ENCODE measurements at regions not wholly inside any gene's neighbourhood (a gene's known extent, or its start where the extent isn't known, plus 50 kb on each side); places are given as distances from the start of the nearest gene placed in this dataset.

GRCh38 chr7:81280531-81280930, 361.7 kb upstream of the SEMA3C start:
- Histone ChIP-seq H3K4me3 (replicated peaks in 1 of 3; ENCODE audit: insufficient read depth in 1 of 3, low read depth in 2 of 3, low read length in 3 of 3) (no peak overlapping the region), H3K4me1 (ENCODE audit: insufficient read depth, low read length) (no peaks in the 10 kb centered on the region), H3K9me3 (ENCODE audit: low read length) (no peaks in the 10 kb centered on the region), H3K27me3 (ENCODE audit: control insufficient read depth in 1 of 2, insufficient read depth in 2 of 2, low read length in 2 of 2) (no peaks in the 10 kb centered on the region), H3K9ac (ENCODE audit: insufficient read depth, low read depth, low read length) (no peak overlapping the region), H3K4me2 (ENCODE audit: low read depth, low read length) (no peak overlapping the region), H4K20me1 (ENCODE audit: insufficient read depth, low read length) (no peaks in the 10 kb centered on the region), H3K79me2 (ENCODE audit: insufficient read depth, low read length) (no peaks in the 10 kb centered on the region), H2AFZ (ENCODE audit: low read length) (no peak overlapping the region), H3K27ac (ENCODE audit: extremely low read length, insufficient read depth, low read length) (no peak overlapping the region), H3K36me3 (replicated peaks in 1 of 2; ENCODE audit: control insufficient read depth in 1 of 2, insufficient read depth in 2 of 2, low read length in 2 of 2) (no peaks in the 10 kb centered on the region)
- no TSS peak for BruUV-seq (replicated peaks)
- DNase-seq (ENCODE audit: low spot score) (no peak), ATAC-seq (no peak), FAIRE-seq (no peak)
- ChIA-PET CTCF (ENCODE audit: low intra/inter-chr PET ratio, low total read pairs) (no interaction called here), POLR2A (no interaction called here)
- in situ Hi-C loops (cut with HindIII; ENCODE audit: extremely low pct_ligation_motif_present, low pct_unique_long_range_greater_than_20kb): no loop called here
- TF ChIP-seq FOXA1 (IDR thresholded peaks at IDR 0.05) (no peak), FOXA1 (CRISPR knock-in tag; IDR thresholded peaks at IDR 0.05) (no peak), ZFP37 (CRISPR knock-in tag; IDR thresholded peaks at IDR 0.05; ENCODE audit: borderline replicate concordance) (no peak)
- intact Hi-C loops (cut with micrococcal nuclease; ENCODE audit: unreplicated experiment): no loop called here

- no peak overlapping the region for H3K4me3 ChIP-seq (replicated peaks in 1 of 3; ENCODE audit: insufficient read depth in 1 of 3, low read depth in 2 of 3, low read length in 3 of 3)
- ChIA-PET POLR2A (no interaction called here), CTCF (ENCODE audit: low intra/inter-chr PET ratio, low total read pairs) (no interaction called here)
- no TSS peak for BruUV-seq (replicated peaks)
- no peak overlapping the region for H3K4me2 ChIP-seq (ENCODE audit: low read depth, low read length)
- in situ Hi-C loops (cut with HindIII; ENCODE audit: extremely low pct_ligation_motif_present, low pct_unique_long_range_greater_than_20kb) (no loop called here), intact Hi-C loops (cut with micrococcal nuclease; ENCODE audit: unreplicated experiment) (no loop called here)
- no peak for DNase-seq (ENCODE audit: low spot score)
- no peak overlapping the region for H2AFZ ChIP-seq (ENCODE audit: low read length)
- WGBS (ENCODE audit: low lambda C conversion rate): 8% methylated on average over 2 of the region's 2 CpGs
- H3K27me3 ChIP-seq (ENCODE audit: control insufficient read depth in 1 of 2, insufficient read depth in 2 of 2, low read length in 2 of 2): no peaks in the 10 kb centered on the region
- H4K20me1 ChIP-seq (ENCODE audit: insufficient read depth, low read length): no peaks in the 10 kb centered on the region
- no peak for FAIRE-seq
- no peaks in the 10 kb centered on the region for H3K79me2 ChIP-seq (ENCODE audit: insufficient read depth, low read length)
- ATAC-seq: no peak
- H3K9me3 ChIP-seq (ENCODE audit: low read length): no peaks in the 10 kb centered on the region
- no peaks in the 10 kb centered on the region for H3K36me3 ChIP-seq (replicated peaks in 1 of 2; ENCODE audit: control insufficient read depth in 1 of 2, insufficient read depth in 2 of 2, low read length in 2 of 2)
- no peak overlapping the region for H3K9ac ChIP-seq (ENCODE audit: insufficient read depth, low read depth, low read length)
- H3K27ac ChIP-seq (ENCODE audit: extremely low read length, insufficient read depth, low read length): no peak overlapping the region
- no peaks in the 10 kb centered on the region for H3K4me1 ChIP-seq (ENCODE audit: insufficient read depth, low read length)
- no peak for TF ChIP-seq ZNF883 (CRISPR knock-in tag; IDR thresholded peaks at IDR 0.05; ENCODE audit: not compliant biosample characterization)
- TF ChIP-seq POLR2AphosphoS5 (IDR thresholded peaks at IDR 0.05; ENCODE audit: low read depth, low read length): no peak
- TF ChIP-seq ARID4A (CRISPR knock-in tag; IDR thresholded peaks at IDR 0.05; ENCODE audit: borderline replicate concordance): no peak
- no peak for TF ChIP-seq ZMYM3 (CRISPR knock-in tag; IDR thresholded peaks at IDR 0.05)
- TF ChIP-seq GMEB2 (CRISPR knock-in tag; IDR thresholded peaks at IDR 0.05; ENCODE audit: low read depth): no peak
- no peak for TF ChIP-seq ZSCAN30 (CRISPR knock-in tag; IDR thresholded peaks at IDR 0.05)
- no peak for TF ChIP-seq FUBP1 (CRISPR knock-in tag; IDR thresholded peaks at IDR 0.05; ENCODE audit: borderline replicate concordance)
- no peak for TF ChIP-seq ZNF784 (CRISPR knock-in tag; IDR thresholded peaks at IDR 0.05; ENCODE audit: borderline replicate concordance)
- no peak for TF ChIP-seq MYC (CRISPR knock-in tag; IDR thresholded peaks at IDR 0.05; ENCODE audit: borderline replicate concordance)
Measured at GRCh38 chr7:81277691-81278090, 358.8 kb upstream of the SEMA3C start.

All from HepG2 (cell line).